ENCODE measurements at regions not wholly inside any gene's neighbourhood (a gene's known extent, or its start where the extent isn't known, plus 50 kb on each side); places are given as distances from the start of the nearest gene placed in this dataset.

- DNase-seq = no peak
Measured at GRCh38 chr6:79763301-79763700, 132.2 kb downstream of the SH3BGRL2 start.

DNA sequence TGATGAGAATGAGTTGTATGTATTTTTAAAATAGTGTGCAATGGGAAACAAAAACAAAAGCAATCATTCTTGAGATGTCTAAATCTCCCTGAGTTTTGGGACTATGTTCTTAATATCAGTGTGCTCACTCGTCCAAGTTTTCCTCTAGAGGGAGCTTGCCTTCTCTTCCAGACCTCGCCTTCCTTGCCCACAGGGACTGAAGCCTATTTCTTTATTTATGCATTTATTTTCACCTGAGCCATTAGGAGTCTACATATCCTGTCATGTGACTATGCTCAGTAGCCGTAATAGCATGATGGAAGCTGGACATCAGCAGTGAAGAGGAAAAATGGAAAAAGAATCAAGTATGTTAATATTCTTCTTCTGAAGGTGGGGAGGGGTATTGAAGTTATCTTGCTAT lies 131.2 kb downstream of the SH3BGRL2 start:
- DNase-seq = no peak

DNA sequence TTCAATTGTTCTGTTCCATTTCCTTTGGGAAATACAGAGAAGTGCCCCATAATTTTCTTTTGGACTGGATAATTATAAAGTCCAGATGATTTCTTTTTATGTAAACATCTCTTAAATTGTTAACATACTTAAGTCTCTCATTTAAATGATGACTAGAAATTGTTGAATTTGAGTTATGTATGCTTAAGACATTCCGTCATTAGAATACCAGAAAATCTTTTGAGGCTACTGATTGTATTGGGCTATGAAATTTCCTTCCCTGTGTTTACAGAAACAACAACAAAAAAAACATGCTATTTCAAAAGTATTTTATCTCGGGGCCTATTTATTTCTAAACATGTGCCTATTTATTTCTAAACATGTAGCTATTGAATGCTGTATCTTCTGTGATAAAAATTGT lies 125.4 kb downstream of the SH3BGRL2 start:
- no peak for DNase-seq

- DNase-seq = no peak
Measured at GRCh38 chr6:79755967-79756366, 124.8 kb downstream of the SH3BGRL2 start.
